ENCODE measurements at regions not wholly inside any gene's neighbourhood (a gene's known extent, or its start where the extent isn't known, plus 50 kb on each side); places are given as distances from the start of the nearest gene placed in this dataset.

GRCh38 chr4:65265526-65265925 is 404.8 kb downstream of the EPHA5 start:
- ATAC-seq (ENCODE audit: low read depth) (no peak), DNase-seq (no peak)
- intact Hi-C loops (cut with micrococcal nuclease): no loop called here
- H3K36me3 ChIP-seq (replicated peaks in 1 of 2; ENCODE audit: control extremely low read depth in 1 of 2, control insufficient read depth in 1 of 2, extremely low read depth in 1 of 2, insufficient read depth in 2 of 2, low read length in 1 of 2): no peaks in the 10 kb centered on the region
- H3K79me2 ChIP-seq (ENCODE audit: control insufficient read depth, insufficient read depth, low read length): no peaks in the 10 kb centered on the region
- H3K9me3 ChIP-seq (ENCODE audit: control extremely low read depth in 1 of 3, control insufficient read depth in 2 of 3, insufficient read depth in 1 of 3, low read length in 2 of 3): no peaks in the 10 kb centered on the region
- H3K27ac Mint-ChIP-seq: no peak overlapping the region
- H3K9ac ChIP-seq (ENCODE audit: low read length): no peak overlapping the region
- CTCF ChIA-PET: no interaction called here
- no peaks in the 10 kb centered on the region for H3K4me1 ChIP-seq (ENCODE audit: control insufficient read depth in 2 of 2, insufficient read depth in 2 of 2, low read length in 2 of 2)
- no peak overlapping the region for H3K4me2 ChIP-seq (replicated peaks; ENCODE audit: low read depth, low read length, poor library complexity, severe bottlenecking)
- H3K4me3 Mint-ChIP-seq: no peak overlapping the region
- POLR2A ChIA-PET: no interaction called here
- H3K27me3 Mint-ChIP-seq: no peaks in the 10 kb centered on the region
- H2AFZ ChIP-seq (ENCODE audit: insufficient read depth, low read depth, low read length, poor library complexity, severe bottlenecking): no peak overlapping the region
- H3K4me1 Mint-ChIP-seq: no peaks in the 10 kb centered on the region
- TF ChIP-seq EZH2 (IDR thresholded peaks at IDR 0.05; ENCODE audit: borderline replicate concordance, insufficient read depth, low read depth, low read length, poor library complexity, severe bottlenecking) (no peak), CTCF (IDR thresholded peaks at IDR 0.05) (no peak)
- H4K20me1 ChIP-seq (ENCODE audit: control insufficient read depth, insufficient read depth, low read length, poor library complexity, severe bottlenecking): no peaks in the 10 kb centered on the region
- no peak overlapping the region for H3K4me3 ChIP-seq (ENCODE audit: control extremely low read depth in 1 of 5, extremely low read depth in 1 of 5, insufficient read depth in 1 of 5, low read depth in 2 of 5, low read length in 4 of 5)
- H3K9me3 Mint-ChIP-seq (ENCODE audit: insufficient read depth): peaks cover 2% of the 10 kb centered on the region
- no peak overlapping the region for H3K27ac ChIP-seq (ENCODE audit: low read length in 2 of 2)
- no peaks in the 10 kb centered on the region for H3K27me3 ChIP-seq (replicated peaks in 1 of 4; ENCODE audit: control extremely low read depth in 1 of 4, control insufficient read depth in 3 of 4, insufficient read depth in 4 of 4, low read length in 3 of 4)

DNA sequence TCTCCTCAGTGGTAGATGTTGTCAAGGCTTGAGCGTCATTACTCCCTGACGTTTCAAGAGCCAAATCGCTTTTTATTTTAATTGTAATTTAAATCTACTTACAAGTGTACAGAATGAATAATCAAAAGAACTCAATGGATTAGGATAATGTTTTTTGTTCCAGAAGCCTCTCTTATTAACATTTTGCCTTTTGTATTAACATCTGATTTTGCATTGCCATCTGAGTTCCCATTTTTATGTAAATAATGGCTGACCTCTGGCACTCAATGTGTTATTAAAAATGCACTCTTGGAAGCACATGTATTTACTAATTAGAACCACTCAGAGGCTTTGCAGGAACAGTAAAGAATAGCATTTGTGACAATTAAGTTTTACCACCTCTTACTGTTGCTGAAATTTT is 411.0 kb downstream of the EPHA5 start:
- POLR2A ChIA-PET: no interaction called here
- Histone ChIP-seq H3K36me3 (replicated peaks in 1 of 2; ENCODE audit: control extremely low read depth in 1 of 2, control insufficient read depth in 1 of 2, extremely low read depth in 1 of 2, insufficient read depth in 2 of 2, low read length in 1 of 2) (no peaks in the 10 kb centered on the region), H4K20me1 (ENCODE audit: control insufficient read depth, insufficient read depth, low read length, poor library complexity, severe bottlenecking) (no peaks in the 10 kb centered on the region), H3K4me2 (replicated peaks; ENCODE audit: low read depth, low read length, poor library complexity, severe bottlenecking) (no peak overlapping the region), H3K4me3 (ENCODE audit: control extremely low read depth in 1 of 5, extremely low read depth in 1 of 5, insufficient read depth in 1 of 5, low read depth in 2 of 5, low read length in 4 of 5) (no peak overlapping the region), H3K9me3 (ENCODE audit: control extremely low read depth in 1 of 3, control insufficient read depth in 2 of 3, insufficient read depth in 1 of 3, low read length in 2 of 3) (no peaks in the 10 kb centered on the region), H3K27me3 (replicated peaks in 1 of 4; ENCODE audit: control extremely low read depth in 1 of 4, control insufficient read depth in 3 of 4, insufficient read depth in 4 of 4, low read length in 3 of 4) (no peaks in the 10 kb centered on the region), H3K9ac (ENCODE audit: low read length) (no peak overlapping the region), H3K4me1 (ENCODE audit: control insufficient read depth in 2 of 2, insufficient read depth in 2 of 2, low read length in 2 of 2) (no peaks in the 10 kb centered on the region), H3K79me2 (ENCODE audit: control insufficient read depth, insufficient read depth, low read length) (no peaks in the 10 kb centered on the region), H2AFZ (ENCODE audit: insufficient read depth, low read depth, low read length, poor library complexity, severe bottlenecking) (no peak overlapping the region), H3K27ac (ENCODE audit: low read length in 2 of 2) (no peak overlapping the region)
- DNase-seq (no peak), ATAC-seq (ENCODE audit: low read depth) (no peak)
- no peaks in the 10 kb centered on the region for H3K27me3 Mint-ChIP-seq
- H3K27ac Mint-ChIP-seq: no peak overlapping the region
- no peak for TF ChIP-seq CTCF (IDR thresholded peaks at IDR 0.05)
- TF ChIP-seq EZH2 (IDR thresholded peaks at IDR 0.05; ENCODE audit: borderline replicate concordance, insufficient read depth, low read depth, low read length, poor library complexity, severe bottlenecking): no peak
- WGBS (ENCODE audit: insufficient coverage): no CpG with 5 or more reads among the region's 3 CpGs
- H3K4me1 Mint-ChIP-seq: no peaks in the 10 kb centered on the region
- no peaks in the 10 kb centered on the region for H3K9me3 Mint-ChIP-seq (ENCODE audit: insufficient read depth)
- intact Hi-C loops (cut with micrococcal nuclease): no loop called here
- H3K4me3 Mint-ChIP-seq: no peak overlapping the region
- CTCF ChIA-PET: no interaction called here

Measured in B cell (primary cell).